Thyroid gland (tissue), 4 donors: ENCODE measurements at regions not wholly inside any gene's neighbourhood (a gene's known extent, or its start where the extent isn't known, plus 50 kb on each side); places are given as distances from the start of the nearest gene placed in this dataset.

Experiments used
- CTCF ChIP-seq, 6 experiments: fragments of 200-600 bp in 3 of 6; fragments of 450-650 bp in 3 of 6; sonication (generic) in 3 of 6; IDR thresholded peaks; one replicate each; pipeline ENCODE4 v1.5.1; 2016 to 2019; ENCODE audit warnings: antibody characterized with exemption in 6 of 6, mild to moderate bottlenecking in 2 of 6, inconsistent platforms in 1 of 6, moderate library complexity in 1 of 6
- POLR2A ChIP-seq, 2 donors: fragments of 450-650 bp; IDR thresholded peaks; one replicate each; pipeline ENCODE4 v1.6.1; 2017; ENCODE audit warnings: antibody characterized with exemption in 2 of 2, mild to moderate bottlenecking in 2 of 2, moderate library complexity in 1 of 2

- no peak for TF ChIP-seq CTCF (IDR thresholded peaks at IDR 0.05)
- no peak for TF ChIP-seq POLR2A (IDR thresholded peaks at IDR 0.05)
These were observed 238.5 kb downstream of the FGF9 start for GRCh38 chr13:21909331-21909730.
